Parathyroid adenoma (tissue), 2 donors: ENCODE measurements at regions not wholly inside any gene's neighbourhood (a gene's known extent, or its start where the extent isn't known, plus 50 kb on each side); places are given as distances from the start of the nearest gene placed in this dataset.

Source experiments
- H2AFZ ChIP-seq: fragments of 300-600 bp; sonication (generic); one replicate; pipeline ENCODE4 v1.7.0; 2017; ENCODE audit warnings: antibody characterized with exemption, mild to moderate bottlenecking
- H3K27ac ChIP-seq: fragments of 300-600 bp; sonication (generic); one replicate; pipeline ENCODE4 v1.7.0; 2017
- H3K27me3 ChIP-seq: fragments of 300-600 bp; sonication (generic); one replicate; pipeline ENCODE4 v1.7.0; 2017; ENCODE audit warnings: low read length; ENCODE audit not compliant: control insufficient read depth, insufficient read depth
- H3K36me3 ChIP-seq: fragments of 300-600 bp; sonication (generic); one replicate; pipeline ENCODE4 v1.7.0; 2017; ENCODE audit warnings: low read length; ENCODE audit not compliant: control insufficient read depth, insufficient read depth
- H3K4me1 ChIP-seq: fragments of 300-600 bp; sonication (generic); one replicate; pipeline ENCODE4 v1.7.0; 2017; ENCODE audit warnings: control low read depth
- H3K4me2 ChIP-seq: fragments of 300-600 bp; sonication (generic); one replicate; pipeline ENCODE4 v1.7.0; 2017; ENCODE audit warnings: low read length
- H3K4me3 ChIP-seq: fragments of 300-600 bp; sonication (generic); one replicate; pipeline ENCODE4 v1.7.0; 2017; ENCODE audit warnings: low read depth, low read length
- H3K79me2 ChIP-seq: fragments of 300-600 bp; sonication (generic); one replicate; pipeline ENCODE4 v1.7.0; 2017; ENCODE audit warnings: control low read depth
- H3K9ac ChIP-seq: fragments of 300-600 bp; sonication (generic); one replicate; pipeline ENCODE4 v1.7.0; 2017; ENCODE audit warnings: mild to moderate bottlenecking
- H3K9me3 ChIP-seq: fragments of 300-600 bp; sonication (generic); one replicate; pipeline ENCODE4 v1.7.0; 2017; ENCODE audit warnings: low read length; ENCODE audit not compliant: control insufficient read depth
- TF ChIP-seq, protein P1 (sequence below): fragments of 300-600 bp; sonication (generic); IDR thresholded peaks from one replicate; pipeline ENCODE4 v1.7.0; 2017; ENCODE audit warnings: antibody characterized with exemption, mild to moderate bottlenecking
- donor health status: primary hyperparathyroidism.

DNA sequence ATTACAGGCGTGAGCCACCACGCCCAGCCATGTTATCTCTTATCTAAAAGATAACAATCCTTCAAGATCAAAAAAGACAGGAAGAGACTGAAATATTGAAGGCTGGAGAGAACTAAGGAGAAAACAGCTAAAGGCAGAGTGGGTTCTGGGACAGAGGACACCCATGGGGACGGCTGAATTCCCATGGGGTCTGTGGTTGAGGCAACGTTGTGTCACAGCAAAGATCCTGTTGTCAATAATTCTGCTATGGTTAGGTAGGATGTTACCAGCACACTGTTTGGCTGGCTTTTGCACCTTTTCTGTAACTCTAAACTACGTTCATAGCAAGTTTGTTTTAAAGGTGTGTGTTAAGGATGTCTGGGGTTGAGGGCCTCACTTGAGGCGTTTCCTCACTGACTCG is 137.7 kb upstream of the APCDD1 start:
- Histone ChIP-seq H3K79me2 (no peaks in the 10 kb centered on the region), H3K9me3 (no peaks in the 10 kb centered on the region), H3K27ac (no peak overlapping the region), H3K4me3 (no peak overlapping the region), H2AFZ (no peak overlapping the region), H3K36me3 (no peaks in the 10 kb centered on the region), H3K4me2 (no peak overlapping the region), H3K4me1 (no peaks in the 10 kb centered on the region), H3K27me3 (no peaks in the 10 kb centered on the region), H3K9ac (no peak overlapping the region)
- TF ChIP-seq, protein P1, sequence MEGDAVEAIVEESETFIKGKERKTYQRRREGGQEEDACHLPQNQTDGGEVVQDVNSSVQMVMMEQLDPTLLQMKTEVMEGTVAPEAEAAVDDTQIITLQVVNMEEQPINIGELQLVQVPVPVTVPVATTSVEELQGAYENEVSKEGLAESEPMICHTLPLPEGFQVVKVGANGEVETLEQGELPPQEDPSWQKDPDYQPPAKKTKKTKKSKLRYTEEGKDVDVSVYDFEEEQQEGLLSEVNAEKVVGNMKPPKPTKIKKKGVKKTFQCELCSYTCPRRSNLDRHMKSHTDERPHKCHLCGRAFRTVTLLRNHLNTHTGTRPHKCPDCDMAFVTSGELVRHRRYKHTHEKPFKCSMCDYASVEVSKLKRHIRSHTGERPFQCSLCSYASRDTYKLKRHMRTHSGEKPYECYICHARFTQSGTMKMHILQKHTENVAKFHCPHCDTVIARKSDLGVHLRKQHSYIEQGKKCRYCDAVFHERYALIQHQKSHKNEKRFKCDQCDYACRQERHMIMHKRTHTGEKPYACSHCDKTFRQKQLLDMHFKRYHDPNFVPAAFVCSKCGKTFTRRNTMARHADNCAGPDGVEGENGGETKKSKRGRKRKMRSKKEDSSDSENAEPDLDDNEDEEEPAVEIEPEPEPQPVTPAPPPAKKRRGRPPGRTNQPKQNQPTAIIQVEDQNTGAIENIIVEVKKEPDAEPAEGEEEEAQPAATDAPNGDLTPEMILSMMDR: no peak

DNA sequence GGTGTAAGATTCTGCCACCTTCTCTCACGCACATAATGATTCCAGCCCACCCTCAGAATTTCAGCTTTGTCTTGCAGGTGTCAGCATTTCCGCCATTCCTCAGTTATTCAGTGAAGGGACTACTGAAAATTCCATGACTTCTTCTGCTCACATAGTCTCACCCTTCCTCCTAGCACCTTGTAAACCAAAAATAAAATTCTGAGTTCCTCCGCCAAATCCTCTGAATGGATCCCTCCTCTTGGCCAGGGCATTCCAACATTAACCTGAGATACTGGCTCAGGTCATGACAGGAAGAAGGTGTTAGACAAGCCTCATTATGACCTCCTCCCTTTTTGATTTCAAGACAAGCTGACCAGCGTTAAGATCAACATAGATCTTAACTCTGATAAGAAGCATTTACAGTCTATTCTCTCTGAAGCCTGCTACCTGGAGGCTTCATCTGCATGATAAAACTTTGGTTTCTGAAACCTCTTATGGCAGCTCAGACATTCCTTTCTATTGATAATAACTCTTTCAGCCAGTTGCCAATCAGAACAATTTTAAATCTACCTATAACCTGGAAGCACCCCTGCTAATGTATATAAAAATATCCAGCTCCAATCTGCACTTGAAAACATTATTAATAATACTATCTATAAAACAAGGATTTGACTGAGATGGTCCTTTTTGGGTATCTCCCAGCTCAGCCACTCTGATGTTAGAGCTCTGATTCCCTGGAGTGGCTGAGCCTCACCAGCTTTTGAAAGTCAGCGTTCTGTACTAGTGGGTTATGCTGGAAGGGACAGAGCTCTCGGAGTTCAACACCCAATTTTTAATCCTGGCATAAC is 136.4 kb upstream of the APCDD1 start:
- TF ChIP-seq, protein P1: no peak
- no peaks in the 10 kb centered on the region for H3K4me1 ChIP-seq
- H3K27ac ChIP-seq: no peak overlapping the region
- H3K36me3 ChIP-seq: no peaks in the 10 kb centered on the region
- H3K79me2 ChIP-seq: no peaks in the 10 kb centered on the region
- H2AFZ ChIP-seq: no peak overlapping the region
- no peak overlapping the region for H3K9ac ChIP-seq
- H3K4me2 ChIP-seq: no peak overlapping the region
- H3K9me3 ChIP-seq: no peaks in the 10 kb centered on the region
- H3K4me3 ChIP-seq: no peak overlapping the region
- H3K27me3 ChIP-seq: no peaks in the 10 kb centered on the region

DNA sequence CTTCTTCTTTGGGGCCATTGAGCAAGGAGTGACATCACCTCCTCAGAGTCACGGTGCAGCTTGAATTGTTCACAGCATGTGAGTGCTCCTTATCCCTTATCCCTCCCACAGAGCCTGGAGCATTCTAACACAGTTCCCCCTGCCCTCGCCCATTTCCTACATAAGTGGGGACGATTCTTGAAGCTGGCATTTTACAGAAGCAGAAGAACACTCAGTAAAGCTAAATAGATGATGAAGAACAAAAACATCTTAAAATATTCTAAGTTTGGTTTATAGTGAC is 135.8 kb upstream of the APCDD1 start:
- H3K79me2 ChIP-seq: no peaks in the 10 kb centered on the region
- no peak overlapping the region for H3K4me2 ChIP-seq
- no peak overlapping the region for H3K4me3 ChIP-seq
- no peaks in the 10 kb centered on the region for H3K36me3 ChIP-seq
- no peaks in the 10 kb centered on the region for H3K27me3 ChIP-seq
- H3K9ac ChIP-seq: no peak overlapping the region
- H3K27ac ChIP-seq: no peak overlapping the region
- H3K9me3 ChIP-seq: no peaks in the 10 kb centered on the region
- TF ChIP-seq, protein P1: no peak
- no peak overlapping the region for H2AFZ ChIP-seq
- H3K4me1 ChIP-seq: no peaks in the 10 kb centered on the region

DNA sequence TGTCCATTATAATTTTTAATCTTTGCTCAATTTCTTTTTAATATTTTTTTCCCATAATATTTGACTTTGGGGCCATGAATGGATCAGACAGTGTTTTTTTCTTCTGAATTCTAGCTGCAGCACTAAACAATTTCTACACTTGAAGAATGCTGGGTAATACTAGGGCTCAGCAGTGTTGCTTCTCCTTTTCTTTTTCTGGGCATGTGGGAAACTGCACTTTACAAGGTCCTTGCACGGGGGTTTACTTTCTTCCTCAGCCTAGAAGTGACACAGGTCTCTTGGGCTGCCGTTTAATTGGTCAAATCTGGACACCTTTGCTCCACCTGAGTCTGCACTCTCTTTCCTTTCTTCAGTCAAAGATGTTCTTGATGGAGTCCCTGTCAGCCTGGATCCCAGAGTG is 135.4 kb upstream of the APCDD1 start:
- Histone ChIP-seq H3K4me3 (no peak overlapping the region), H3K79me2 (no peaks in the 10 kb centered on the region), H3K9ac (no peak overlapping the region), H3K4me1 (no peaks in the 10 kb centered on the region), H3K27ac (no peak overlapping the region), H3K36me3 (no peaks in the 10 kb centered on the region), H3K4me2 (no peak overlapping the region), H3K27me3 (no peaks in the 10 kb centered on the region), H2AFZ (no peak overlapping the region), H3K9me3 (no peaks in the 10 kb centered on the region)
- TF ChIP-seq, protein P1: no peak
